GM18867 (cell line): ENCODE measurements at regions not wholly inside any gene's neighbourhood (a gene's known extent, or its start where the extent isn't known, plus 50 kb on each side); places are given as distances from the start of the nearest gene placed in this dataset.
"Not testable (repeated sequence)": the region's sequence is repeated elsewhere in the genome, so short reads cannot be mapped to it uniquely, and the experiment has no call there.

ENCODE experiments used
- ATAC-seq: cut with Tn5 transposase; IDR thresholded peaks from one replicate; pipeline ENCODE4 v1.9.1; 2021; ENCODE audit warnings: mild to moderate bottlenecking, moderate library complexity; ENCODE audit not compliant: unreplicated experiment

DNA sequence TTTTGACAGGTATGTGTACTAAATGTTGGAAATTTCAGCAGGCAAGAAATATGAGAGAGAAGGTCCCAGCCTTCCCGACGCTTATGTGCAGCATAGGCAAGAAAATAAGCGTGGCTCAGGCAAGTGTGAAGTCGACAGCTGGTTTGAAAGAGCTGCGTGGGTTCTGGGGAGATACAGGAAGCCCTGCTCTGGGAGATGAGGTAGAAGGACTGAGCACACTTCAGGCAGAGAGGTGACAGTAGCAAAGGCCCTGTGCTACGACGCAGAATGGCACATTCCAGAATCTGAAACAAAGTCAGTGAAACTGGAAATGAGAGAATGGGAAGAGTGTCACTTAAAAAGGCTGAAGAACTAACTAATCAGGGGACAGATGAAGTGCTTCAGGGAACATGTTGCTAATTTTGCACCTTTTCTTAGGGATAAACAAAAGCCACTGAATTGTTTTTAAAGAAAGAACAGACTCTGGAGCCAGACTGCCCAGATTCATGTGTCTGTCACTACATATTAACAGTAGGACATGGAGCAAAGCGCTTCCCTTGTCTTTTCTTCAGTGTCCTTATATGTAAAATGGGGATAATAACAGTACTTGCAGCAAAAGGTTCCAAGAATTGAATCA lies 160.1 kb downstream of the SPRY2 start:
- no peak for ATAC-seq

DNA sequence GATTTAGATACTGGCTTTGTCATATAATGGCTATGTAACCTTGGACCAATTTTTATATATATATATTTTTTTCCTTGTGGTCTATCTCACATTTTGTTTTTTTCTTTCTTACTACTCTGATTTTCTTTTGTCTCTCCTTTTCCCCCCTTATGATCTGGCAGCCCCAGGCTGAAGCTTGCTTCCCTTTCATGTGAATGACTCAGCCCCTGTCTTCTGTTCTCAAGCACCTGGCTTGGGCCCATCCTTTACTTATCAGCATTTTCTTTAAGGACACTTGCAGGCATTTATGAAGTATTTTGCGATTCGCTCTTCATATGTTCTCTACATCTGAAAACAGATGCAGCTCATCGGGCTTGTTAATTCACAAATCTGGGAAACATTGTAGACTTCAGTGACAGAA lies 163.6 kb downstream of the SPRY2 start:
- ATAC-seq = no peak

DNA sequence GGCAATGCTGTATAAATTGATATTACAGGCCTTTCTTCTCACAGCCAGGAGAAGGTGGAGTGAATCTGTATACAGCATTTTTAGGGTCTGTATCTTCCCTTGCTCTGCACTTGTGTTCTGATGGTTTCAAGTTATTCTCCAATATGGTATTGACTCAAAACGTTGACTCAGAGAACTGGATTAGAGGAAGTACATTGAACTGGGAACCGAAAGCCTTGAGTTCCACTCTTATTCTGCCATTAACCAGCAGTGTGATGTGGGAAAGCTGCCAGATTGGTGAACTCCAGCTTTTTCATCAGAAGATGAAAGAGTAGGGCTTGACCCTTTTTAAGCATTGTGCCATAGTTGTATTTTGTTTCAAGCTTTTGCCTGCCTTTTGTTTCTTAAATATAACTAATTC lies 167.7 kb downstream of the SPRY2 start:
- ATAC-seq = no peak

DNA sequence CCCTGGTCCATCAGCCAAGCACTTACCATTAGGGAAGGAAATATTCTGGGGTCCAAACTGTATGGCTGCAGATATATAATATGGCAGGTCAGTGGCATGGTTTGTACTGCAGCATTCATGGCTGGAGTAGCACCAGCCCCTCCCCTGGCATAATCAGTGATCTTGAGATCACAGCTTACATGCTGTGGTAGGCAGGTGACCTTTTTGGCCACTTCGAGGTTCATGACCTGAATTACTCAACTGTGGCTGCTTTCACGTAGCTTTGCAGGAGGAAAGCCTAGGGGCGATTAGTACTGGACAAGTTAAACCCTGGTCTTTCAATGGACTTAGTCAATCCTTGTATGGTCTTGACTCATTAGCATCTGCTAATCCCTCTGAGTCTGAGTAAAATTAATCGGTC lies 169.8 kb downstream of the SPRY2 start:
- no peak for ATAC-seq

DNA sequence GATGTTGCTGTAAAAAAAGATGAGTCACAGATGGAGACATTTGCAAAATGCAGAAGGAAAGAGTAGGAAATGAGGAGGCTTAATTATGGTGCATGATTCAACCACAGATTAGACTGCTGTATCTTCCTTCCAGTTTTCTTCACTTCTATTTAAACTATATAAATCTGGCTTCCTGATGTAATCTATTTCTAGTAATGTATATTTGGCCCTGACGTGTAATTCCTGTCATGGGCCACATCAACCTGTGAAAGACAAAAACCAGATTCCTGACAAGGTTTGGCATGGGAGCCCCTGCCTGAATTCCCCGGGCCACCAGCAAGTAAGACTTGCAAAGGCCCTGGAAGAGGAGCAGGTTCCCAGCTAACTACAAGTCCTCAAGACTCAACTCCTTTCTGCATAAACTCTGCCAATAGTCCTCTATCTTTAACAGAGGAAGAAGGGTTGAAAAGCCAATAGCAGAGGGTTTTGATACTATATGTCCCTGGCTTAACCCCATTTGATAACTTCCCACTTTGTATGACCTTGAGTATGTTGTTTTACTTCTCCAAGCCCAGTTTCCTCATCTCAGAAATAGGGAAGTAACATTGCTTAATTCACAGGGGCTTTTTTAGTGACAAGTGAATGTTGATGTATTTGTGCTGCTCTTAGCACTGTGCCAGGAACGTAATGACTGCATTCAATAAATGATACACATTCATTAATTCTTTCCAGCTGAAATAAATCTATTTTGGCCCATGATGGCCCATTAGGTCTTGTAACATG lies 172.7 kb downstream of the SPRY2 start:
- ATAC-seq = no peak

DNA sequence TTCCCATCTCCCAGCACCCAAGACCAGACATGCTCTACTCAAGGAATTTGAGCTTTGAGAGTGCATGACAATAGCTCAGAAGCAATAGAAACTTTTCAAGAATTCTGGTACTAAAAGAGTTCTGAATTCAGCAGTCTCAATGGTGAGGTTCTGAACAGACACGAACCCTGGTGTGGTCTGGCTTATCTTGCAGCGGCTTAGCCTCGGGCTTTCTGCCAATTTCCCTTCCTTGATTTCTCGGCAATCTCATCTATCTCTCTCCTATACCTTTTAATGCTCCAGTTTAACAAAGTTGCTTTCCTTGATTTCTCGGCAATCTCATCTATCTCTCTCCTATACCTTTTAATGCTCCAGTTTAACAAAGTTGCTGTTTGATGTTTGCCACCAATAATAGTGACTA lies 174.6 kb downstream of the SPRY2 start:
- no peak for ATAC-seq

DNA sequence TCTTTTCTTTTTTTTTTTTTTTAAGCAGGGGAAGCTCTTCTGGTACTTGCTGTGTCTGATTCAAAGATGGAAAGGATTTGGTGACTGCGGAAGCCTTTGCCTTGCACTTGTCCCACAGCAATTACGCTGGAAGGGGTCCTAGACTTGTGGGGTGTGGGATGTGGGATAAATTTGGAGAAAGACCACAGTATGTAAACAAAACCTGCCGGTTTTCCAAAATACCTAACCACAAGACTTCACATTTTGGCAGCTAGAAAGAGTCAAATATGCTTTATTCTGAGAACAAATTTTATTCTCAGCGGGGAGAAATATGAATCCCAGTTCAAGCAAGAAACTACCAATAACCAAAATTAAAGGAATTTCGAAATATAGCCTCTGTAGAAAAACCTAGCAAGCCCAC lies 176.5 kb downstream of the SPRY2 start:
- no peak for ATAC-seq

DNA sequence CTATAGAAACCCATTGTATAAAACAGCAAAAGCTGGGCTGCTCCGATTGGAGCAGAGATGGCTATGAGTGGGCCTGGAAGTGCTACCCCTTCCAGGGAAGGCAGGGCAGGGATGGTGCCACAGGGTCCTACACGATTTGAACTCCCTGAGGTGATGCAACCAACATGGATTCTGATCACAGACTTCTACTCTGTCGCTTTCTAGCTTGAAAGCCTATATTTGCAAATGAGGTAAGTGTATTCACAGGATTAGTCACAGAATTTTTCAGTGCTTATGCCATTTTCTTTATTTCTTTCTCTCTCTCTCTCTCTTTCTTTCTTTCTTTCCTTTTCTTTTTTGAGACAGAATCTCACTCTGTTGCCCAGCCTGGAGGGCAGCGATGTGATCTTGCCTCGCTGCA lies 179.0 kb downstream of the SPRY2 start:
- no peak for ATAC-seq

DNA sequence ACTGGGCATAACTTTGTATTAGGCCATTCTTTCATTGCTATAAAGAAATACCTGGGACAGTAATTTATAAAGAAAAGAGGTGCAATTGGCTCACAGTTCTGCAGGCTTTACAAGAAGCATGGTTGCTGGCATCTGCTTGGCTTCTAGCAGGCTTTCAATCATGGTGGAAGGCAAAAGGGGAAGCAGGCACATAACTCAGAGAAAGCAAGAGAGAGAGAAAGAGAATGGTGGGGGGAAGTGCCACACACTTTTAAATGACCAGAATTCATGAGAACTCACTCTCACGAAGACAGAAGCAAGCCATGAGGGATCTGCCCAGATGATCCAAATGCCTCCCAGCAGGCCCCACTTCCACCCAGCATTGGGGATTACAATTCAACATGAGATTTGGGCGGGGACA lies 179.7 kb downstream of the SPRY2 start:
- peak; percentile 62 for ATAC-seq

DNA sequence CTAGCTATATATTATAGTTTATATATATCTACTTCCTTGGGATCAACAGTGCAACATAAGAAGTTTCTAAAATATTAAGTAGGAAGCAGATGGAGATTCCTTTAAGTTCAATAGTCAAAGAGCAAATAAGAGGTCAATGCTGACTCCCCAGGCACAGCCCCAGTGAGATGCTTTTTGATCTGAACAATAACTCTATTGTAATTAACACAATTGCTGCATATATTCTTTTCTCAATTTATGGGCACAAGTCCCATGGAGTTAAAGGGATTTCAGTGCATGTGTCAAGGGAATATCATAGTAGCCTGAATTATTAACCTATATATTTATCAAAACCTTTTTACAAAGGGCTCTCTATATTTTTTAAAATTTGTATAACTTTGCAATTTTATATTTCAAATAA lies 180.8 kb downstream of the SPRY2 start:
- no peak for ATAC-seq

DNA sequence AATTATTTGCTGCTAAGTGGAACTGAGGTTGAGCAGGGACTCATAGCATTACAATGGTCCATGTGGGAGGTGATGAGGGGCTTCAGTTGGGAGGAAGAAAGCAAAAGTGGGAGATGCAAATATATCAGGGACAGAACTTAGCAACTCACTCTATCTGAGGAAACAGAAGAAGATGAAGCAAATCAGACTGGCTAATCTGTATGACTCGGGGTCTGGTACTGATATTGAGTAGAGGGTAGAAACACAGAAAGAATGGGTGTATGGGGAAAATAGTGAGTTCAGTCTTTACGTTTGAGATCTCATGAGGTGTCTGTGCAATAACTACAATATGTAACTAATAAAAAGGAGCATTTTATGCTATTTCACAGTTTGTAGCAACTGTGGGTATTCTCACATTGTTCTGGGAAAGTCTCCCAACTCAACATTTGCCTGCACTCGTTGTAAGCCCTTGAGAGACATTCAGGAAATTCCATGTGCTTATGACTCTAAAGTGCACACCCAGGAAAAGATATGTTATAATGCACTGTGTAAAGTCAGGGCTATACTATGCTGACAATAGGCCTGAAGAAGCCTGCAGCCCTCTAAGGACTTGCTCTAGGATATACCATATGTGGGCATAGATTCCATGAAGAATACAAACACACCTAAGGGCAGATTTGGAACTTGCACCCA lies 183.5 kb downstream of the SPRY2 start:
- ATAC-seq = no peak

DNA sequence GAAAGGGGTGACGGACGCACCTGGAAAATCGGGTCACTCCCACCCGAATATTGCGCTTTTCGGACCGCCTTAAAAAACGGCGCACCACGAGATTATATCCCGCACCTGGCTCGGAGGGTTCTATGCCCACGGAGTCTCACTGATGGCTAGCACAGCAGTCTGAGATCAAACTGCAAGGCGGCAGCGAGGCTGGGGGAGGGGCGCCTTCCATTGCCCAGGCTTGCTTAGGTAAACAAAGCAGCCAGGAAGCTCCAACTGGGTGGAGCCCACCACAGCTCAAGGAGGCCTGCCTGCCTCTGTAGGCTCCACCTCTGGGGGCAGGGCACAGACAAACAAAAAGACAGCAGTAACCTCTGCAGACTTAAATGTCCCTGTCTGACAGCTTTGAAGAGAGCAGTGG lies 188.8 kb downstream of the SPRY2 start:
- ATAC-seq = not testable (repeated sequence)

DNA sequence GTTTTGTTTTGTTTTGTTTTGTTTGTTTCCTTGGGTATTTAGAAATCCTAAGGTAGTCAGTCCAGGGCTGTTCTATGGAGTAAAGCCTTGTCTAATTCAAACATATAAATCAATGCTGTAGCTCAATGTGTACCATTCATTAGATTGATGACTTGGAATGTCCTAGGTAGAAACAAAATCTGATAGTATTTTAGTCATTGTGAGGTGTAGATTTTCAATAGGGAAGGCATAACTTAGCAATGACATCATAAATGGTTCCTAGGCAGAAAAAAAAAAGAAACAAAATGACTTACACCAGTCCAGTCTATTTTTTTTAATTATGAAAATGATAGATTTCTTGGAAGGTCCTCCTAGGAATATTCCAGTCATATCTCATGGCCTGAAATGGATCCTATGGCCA lies 189.9 kb downstream of the SPRY2 start:
- no peak for ATAC-seq

DNA sequence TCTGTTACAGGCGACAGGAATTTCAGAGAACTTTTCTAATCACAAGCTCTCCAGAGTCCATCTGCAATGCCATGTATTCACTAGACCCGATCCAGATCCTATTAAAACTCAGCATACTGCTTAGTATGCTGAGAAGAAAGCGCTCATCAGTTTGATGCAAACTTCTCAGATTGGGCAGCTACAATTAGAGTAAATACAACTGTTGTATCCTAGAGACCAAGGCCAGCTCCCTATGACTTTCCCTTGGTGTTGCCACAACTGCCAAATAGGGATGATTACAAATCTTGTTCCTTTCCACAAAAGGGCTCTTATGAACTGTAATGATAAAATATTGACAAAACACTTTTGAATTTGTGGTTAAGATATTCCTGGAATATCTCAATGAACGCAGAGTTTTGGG lies 191.2 kb downstream of the SPRY2 start:
- no peak for ATAC-seq

DNA sequence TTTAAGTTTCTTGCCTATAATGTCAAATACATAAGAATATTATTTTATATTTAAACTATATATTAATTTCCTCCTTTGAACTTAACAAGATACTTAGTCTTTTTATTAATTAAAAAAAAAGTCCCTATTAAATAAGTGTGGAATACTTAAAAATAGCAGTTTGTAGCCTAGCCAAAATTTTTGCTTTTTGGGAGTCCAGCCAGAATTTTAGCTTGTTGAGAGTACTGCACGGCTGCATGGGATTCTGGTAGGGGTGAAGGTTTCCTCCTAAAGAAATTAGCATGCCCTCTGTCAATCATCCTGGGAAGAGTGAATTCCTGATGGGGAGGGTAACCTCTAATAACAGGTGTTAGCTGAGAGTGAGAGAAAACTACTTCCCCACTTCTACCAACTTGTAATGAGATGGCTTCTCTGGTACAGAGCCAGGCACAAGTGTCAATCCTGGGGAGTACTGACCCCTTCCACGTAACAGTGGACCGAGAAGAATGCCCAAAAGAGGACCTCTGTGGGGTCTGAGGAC lies 195.7 kb downstream of the SPRY2 start:
- no peak for ATAC-seq

DNA sequence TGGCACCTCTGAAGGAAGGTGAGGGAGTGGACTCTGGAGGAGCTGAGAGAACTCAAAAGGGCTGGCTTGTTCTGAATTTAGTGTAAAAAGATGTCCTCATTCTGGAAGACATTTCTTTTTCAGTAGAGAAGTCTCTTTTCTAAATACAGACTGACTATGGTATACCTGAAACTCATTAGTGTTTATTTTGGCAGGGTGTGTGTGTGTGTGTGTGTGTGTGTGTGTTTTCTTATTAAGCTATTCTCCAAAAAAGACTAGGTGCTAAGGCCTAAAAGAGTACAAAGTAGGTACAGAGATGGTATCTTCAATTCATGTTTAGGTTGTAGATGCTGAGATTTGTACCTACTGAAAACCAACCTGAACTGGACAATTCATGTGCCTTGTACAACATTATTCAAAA lies 196.4 kb downstream of the SPRY2 start:
- ATAC-seq = no peak

DNA sequence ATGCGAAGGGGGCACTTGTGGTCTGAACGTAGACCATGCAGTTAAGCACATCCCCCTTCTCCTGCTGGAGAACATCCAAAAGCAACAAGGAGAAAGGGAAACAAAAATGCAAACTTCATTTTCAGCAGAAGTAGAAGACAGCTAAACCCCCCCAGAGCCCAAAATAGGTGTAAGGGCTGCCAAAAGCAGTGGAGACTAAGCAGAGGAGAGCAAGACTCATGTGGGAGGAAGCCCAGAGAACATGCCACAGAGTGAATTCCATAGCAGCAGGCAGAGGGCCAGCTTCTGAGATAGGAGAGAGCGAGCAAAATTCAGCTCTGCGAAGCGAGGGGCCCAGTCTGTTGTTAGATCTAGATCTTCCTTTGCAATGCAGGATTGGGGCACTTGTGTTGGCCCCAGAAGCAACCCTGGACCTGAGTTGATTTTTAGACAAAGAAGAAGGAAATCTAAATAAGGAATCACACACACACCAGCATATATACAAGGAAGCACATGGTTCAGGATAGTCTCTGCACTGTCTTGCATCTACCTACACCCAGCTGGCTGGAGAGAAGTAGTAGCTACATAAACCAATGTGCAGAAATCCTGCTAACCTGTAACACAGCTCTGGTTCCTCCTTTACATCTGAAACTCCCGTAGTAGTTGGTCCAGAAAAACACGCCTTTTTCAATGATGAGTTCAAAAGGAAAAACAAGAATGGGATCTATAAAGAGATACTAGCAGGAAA lies 199.6 kb downstream of the SPRY2 start:
- ATAC-seq = no peak

DNA sequence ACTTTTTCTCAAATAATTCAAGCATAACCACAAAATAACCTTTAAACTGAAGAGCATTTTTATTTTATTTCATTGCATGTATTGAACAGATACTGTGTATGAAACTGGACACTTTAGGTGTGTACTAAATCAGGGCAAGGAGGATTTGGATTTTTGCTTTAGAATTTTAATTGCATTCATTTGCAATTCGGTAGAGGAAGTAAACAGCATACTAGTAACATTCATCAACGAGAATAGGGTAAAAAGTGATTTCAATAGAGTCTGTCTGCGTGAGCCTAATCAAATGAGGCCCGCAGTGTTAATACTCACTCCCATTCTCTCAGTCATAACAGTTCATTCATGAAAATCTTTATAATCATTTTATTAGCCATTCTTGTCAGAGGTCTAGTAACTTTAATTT lies 200.2 kb downstream of the SPRY2 start:
- ATAC-seq = no peak

DNA sequence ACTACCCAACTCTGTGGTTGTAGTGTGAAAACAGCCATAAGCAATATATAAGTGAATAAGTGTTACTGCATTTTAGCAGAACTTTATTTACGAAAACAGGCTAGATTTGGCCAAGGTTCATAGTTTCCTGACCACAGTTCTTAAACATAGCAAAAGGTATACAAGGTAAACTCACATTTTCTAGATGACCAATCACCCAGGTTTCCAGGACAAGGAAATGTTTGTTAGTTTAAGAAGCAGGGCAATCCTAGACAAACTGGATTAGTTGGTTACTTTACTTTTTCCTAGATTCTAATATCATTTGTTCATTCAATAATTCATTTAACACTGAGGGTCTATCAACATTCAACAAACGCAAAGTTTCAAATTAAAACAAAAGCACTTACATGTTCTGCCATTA lies 201.7 kb downstream of the SPRY2 start:
- ATAC-seq = no peak

DNA sequence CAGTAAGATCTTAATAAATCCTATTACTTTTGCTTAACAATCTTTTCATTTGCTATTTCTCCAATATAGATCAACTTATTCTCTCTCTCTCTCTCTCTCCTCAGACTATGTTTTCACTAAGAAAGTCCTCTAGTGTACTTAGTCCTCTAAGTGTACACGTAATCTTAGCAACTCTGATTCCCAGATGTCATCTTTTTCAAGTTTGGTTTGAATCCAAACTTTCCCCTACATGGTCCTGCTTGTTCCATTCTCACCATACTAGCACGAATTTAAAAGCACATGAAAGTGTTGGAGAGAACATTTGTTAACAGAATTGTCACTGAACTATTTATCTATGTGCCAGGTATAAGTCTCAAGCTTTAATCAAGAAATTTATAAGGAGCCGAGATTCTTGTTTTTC lies 202.9 kb downstream of the SPRY2 start:
- no peak for ATAC-seq

DNA sequence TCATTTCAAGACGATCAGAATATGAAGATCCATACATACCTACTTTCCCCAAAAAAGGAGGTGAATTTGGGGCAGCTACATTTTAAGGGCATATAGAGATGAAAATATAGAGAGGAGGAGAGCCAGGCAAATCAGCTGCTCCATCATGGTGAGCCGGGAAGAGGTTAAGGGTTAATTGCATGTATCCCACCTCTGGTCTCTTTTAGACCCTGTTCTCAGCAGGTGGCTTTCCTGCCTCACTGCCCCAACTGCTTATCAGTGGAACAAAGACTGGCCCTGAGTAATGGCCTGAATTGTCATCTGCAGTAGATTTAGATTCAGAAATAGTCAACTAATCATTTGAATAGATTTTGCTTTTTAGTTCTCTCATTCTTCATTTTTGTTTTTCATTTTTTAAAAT lies 206.6 kb downstream of the SPRY2 start:
- no peak for ATAC-seq
